Stimulated activated CD4-positive, alpha-beta T cell treated with anti-CD3 and anti-CD28 coated beads, Interleukin-12 subunit alpha, Interleukin-12 subunit beta, amount 100 ng/mL, for 24 hours (primary cell): ENCODE measurements at regions not wholly inside any gene's neighbourhood (a gene's known extent, or its start where the extent isn't known, plus 50 kb on each side); places are given as distances from the start of the nearest gene placed in this dataset.
"Not testable (repeated sequence)": the region's sequence is repeated elsewhere in the genome, so short reads cannot be mapped to it uniquely, and the experiment has no call there.

ENCODE experiments used
- DNase-seq, 2 experiments: peaks; one replicate each; pipeline ENCODE4 v3.0.0-alpha.2; 2020; ENCODE audit warnings: low read depth in 2 of 2

DNA sequence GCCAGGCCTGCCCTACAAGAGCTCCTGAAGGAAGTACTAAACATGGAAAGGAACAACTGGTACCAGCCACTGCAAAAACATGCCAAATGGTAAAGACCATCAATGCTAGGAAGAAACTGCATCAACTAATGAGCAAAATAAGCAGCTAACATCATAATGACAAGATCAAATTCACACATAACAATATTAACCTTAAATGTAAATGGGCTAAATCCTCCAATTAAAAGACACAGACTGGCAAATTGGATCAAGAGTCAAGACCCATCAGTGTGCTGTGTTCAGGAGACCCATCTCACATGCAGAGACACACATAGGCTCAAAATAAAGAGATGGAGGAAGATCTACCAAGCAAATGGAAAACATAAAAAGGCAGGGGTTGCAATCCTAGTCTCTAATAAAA lies 119.0 kb upstream of the CARMIL1 start:
- not testable (repeated sequence) for DNase-seq

DNA sequence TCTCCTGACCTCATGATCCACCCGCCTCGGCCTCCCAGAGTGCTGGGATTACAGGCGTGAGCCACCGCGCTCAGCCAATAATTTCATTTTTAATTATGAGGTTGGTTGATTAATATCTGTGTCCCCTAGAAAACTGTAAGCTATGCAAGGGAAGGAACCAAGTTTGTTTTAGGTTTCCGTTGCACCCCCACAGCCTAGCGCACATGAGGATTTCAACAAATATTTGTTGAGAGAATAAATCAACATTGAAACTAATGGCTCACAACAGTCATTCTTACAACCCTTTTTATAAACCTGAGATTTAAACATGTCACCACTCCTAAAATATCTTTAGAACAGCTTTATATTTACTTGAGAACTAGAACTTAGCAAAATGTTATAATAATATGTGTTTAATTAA lies 114.0 kb upstream of the CARMIL1 start:
- DNase-seq = no peak

DNA sequence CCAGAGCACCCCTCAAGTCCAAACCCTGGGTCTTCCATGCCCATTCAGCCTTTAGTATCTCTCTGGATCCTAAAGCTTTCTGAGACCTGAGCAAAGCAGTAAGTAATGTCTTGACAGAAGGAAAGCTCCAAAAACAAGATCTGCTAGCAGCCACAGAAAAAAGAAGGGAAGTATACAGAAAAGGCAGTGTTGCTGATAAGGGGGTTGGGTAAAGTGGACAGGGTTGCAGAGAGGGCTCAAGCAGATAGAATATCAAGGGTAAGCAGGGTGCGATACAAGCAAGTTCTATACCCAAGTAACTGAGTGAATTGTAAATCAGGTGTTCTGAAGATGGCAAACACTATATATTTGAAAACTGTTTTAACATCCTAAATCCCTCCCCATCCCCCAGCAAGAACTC lies 113.4 kb upstream of the CARMIL1 start:
- DNase-seq = no peak

DNA sequence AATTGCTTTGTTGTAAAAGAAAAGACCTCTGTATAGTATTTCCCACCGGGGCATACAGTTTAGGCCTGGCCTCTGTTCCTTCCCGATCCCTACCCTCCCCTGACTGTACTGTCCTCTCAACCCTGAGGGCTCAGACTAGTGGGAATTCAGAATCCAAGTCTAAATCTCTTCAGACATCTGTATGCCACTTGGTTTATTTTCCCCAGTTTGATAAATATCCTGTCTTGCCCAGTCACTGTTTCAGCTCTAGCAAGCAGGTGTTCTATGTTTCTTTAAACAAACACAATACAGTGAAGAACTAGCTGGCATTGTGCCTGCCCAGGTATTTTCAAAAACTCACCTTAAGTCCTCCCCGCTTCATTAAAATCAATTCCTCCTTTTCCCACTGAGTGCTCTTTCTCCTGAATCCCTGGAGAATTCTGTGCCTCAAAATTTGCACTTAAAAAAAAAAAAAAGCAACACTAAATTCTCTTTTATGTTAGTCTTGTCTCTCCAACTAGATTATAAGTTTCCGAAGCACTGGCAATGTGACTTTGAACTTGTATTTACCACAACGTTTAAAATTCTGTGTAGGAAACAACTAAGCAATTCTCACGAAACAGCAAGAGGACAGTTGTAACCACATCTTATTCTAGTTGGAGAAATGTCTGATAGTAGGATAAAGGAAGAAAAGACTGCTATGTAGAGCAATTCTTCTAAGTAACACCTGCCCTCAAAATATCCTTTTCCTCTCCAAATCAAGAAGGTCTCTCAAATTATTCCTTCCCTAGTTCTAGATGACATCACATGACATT lies 112.0 kb upstream of the CARMIL1 start:
- DNase-seq = no peak

DNA sequence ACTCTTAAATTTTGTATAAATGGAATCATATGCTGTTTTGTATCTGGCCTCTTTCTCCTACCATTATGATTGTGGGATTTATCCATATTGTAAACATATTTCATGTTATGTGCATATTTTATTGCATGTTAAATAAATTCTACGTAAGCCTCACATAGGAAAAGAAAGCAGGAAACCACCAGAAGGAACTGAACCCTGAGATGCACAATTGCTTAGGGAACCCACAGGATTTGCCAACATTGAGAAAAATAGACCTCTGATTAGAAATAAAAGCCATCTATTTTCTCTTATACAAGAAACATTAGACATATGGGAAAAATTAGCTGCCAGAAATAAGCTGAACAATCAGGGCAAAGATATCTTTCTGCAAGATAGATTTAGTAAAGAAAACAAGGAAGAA lies 111.2 kb upstream of the CARMIL1 start:
- DNase-seq = no peak

DNA sequence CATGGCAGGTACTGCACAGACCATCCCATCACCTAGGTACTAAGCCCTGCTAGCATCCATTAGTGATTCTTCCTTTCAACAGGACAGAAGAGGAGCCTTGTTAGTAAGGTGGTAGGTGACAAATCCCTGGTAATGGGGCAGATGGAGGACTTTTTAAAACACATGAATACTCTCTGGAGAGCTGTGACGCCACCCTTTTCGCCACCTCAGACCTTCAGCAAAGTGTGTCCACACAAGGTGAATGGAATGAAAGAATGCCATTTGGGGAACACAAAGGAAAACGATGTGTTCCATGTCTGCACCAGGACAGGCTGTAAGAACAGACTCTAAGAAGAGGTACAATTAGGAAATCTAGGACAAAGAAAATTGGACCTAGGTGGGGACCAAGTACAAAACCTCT lies 110.5 kb upstream of the CARMIL1 start:
- no peak for DNase-seq

DNA sequence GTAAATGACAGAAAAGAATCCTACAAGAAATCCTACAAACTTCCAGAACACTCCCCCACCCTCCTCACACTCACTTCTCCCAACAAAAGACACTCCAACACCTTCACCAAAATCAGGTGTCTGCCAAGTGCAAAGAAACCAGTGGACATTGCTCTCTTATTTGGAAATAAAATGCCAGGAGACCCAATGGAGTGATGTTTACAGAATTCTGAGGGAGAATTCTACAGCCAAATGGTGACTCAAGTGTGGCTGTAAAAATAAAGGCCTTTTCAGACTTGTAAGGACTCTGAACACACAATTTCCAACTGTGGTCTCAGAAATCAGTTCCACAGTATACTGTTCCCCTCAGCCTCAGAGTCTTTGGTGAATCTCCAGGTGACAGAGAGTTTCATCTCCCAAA lies 109.6 kb upstream of the CARMIL1 start:
- DNase-seq = no peak

DNA sequence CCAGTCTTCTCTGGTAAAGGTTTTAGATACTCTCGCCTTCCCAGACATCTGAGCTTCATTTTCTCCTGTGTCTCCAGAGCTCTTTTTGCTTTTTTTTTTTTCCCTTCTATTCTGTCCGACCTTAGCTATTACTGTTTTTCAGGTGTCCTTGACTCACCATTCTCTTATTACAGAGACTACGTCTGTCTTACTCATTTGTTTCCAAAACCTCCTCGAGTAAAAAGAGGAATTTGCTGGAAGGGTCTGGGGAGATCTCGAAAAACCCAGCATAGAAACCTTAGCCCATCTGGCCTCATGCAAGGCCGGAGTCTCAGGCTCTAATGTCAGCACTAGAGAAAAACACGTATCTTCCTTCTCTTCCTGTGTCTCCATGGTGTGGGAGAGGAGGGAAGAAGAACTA lies 109.2 kb upstream of the CARMIL1 start:
- no peak for DNase-seq

DNA sequence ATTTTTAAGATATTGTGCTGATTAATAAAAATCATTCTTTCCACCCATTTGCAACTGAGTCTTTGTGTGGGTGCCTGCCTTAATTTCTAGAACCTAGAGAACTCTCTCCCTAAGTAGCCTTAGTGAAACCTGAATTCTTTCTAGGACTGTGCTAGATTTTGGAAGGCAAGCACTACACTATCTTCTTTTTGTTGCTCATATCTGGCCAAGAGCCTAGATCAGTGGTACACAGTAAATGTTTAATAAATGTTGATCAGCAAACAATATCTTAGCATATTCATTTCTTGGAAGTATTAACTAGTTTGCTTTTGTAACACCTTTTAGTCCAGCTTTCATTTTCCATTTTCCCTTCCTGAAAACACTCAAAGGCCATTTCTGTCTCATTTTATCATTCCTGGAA lies 108.5 kb upstream of the CARMIL1 start:
- DNase-seq = no peak

DNA sequence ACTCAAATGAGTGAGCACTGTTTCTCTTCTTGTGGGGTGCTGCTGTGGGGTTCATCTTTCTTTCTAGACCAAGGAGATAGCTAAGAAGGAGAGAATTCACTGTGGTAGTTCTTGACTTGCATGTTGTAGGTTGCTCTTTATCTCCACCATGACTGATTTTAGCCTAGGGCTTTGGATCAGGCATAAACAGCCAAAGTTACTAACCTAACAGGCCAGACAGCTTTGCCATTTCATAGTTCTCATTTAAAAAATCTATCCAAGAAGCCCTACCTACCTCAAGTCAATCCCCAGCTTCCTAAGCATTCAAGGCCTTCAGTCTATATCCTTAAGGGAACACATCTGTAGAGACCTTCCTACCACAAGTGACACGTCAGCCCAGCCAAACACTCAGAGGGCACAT lies 107.9 kb upstream of the CARMIL1 start:
- no peak for DNase-seq

DNA sequence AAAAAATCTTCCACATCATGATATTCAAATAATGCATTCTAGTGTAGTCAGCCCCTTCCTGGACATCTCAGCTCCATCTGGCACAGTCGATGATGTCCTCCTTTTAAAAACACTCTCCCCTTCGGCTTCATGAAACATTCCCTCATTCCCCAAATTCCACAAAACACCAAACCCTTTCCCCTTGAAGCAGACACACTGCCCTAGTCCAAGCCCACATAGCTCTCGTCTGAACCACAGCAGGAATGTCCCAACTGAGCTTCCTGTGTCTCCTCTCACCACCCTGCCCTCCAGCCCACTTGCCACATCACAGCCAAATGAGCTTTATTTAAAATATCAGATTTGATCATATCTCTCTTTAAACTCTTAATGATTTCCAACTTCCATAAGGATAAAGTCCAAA lies 106.4 kb upstream of the CARMIL1 start:
- no peak for DNase-seq

DNA sequence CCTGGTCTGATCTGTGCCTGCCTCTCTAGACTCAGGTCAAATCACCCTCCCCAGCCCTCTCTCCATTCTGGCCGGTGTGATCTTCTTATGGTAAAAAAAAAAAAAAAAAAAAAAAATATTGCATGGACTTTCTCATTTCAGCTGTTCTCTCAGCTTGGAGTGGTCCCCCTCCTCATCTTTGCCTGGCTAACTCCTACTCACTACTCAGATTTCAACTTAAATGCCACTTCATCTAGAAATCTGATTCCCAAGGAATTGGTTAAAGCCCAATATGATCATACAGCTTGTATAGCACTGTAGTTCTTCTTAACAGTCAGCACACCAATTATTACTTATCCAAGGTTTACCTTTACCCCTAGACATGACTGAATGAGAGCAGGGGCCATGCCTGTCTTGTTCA lies 105.9 kb upstream of the CARMIL1 start:
- no peak for DNase-seq

DNA sequence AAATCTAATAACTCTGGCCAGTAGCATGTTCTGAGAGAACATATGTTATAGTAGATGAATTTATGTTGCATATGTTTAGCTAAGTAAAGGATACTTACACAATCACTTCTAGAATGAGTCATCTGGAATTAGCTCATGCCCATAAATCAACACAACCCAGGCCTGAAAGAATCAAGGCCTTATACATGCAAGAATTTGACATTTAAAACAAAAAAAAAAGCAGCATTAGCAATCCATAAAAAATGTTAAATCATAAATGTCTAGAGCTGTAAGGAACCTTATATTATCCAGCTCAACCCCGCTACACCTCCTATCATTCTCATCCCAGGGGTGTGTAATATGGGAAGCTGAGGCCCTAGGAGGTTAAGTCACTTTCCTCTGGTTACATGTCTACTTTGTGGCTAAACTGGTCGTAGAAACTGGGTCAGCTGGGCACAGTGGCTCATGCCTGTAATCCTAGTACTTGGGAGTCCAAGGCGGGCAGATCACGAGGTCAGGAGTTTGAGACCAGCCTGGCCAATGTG lies 105.2 kb upstream of the CARMIL1 start:
- no peak for DNase-seq

DNA sequence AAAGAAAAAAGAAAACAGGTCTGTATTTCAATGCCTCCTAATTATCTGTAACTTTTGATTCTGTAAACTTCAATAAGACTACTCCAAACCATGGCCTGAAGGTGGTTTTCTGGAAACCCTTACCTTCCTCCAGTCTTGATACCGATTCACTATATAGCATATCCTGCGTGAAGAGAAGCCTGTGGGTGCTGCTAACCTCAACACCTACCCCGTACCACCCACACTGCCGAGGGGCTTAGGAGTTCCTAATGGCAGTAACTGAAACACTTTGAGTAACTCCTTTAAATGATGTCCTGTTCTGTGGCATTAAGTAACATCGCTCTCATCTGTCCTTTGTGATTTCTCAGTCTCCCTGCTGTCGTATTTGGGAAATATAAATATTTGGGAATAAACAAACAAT lies 104.5 kb upstream of the CARMIL1 start:
- no peak for DNase-seq

DNA sequence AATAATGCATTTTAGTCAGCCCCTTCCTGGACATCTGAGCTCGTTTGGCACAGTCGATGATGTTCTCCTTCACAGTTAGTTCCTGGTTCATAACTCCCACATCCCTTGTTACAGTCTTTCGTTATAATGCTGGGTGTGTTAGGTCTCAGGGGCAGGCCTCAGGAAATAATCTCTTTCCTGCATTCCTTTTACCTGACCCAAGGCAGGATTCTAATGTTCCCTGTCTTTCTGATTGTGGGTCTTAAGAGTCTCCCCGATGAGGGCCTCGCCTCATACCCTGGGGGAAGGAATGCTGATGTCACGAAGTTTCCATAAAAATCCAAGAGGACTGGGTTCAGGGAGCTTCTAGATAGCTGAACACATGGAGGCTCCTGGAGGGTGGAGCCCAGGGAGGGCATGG lies 104.0 kb upstream of the CARMIL1 start:
- no peak for DNase-seq

DNA sequence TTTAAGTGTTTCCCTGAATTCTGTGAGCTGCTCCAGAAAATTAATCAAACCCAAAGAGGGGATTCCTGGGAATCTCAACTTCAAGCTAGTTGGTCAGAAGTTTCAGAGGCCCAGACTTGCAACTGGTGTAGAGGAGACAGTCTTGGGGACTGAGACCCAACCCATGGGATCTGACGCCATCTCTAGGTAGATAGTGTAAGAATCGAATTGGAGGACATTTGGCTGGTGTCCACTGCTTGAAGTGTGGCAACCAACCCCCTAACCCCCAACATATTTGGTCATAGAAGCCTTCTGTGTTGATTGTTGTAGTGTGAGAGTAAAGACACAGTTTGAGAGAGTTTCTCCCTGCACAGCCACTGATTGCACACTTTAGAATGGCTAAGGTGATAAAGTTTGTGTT lies 103.5 kb upstream of the CARMIL1 start:
- DNase-seq = no peak

DNA sequence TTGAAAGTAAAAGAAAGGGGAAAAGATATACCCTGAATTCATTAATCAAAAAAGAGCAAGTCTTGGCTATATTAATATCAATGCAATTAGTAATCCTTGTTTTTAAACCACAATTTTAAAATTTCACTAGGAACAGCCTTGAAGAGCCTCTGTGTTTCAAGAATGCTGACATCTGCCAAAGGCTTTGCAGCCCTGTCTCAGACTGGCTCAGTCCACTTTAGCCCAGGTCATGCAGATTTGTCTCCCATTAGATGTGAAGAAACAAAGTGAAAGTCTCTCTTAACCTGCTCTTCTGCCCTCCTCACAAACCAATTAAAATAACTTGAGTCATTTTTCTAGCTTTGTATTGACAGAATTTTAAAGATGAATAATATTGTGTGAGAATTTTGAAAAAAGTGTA lies 102.7 kb upstream of the CARMIL1 start:
- no peak for DNase-seq

DNA sequence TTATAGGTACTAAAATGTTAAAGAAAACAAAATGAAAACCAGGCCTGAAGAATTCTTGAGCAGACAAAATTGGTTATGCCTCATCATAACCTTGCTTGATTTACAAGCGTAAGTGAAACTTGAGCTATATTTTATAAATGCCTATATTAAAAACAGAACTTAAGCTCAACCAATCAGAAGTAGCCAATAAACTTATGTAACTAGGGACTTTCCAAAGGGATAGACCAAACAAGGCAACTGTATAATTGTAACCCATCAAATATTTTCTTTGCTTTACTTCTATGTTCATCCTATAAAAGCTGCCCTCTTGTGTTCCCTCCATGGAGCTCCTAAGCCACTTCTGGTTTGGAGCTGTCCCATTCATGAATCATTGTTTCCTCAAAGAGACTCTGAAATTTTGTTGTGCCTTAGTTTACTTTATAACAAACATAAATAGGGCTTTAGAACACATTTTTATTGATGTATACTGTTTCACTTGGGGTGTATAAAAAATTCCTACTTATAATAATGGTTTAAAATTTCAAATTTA lies 101.6 kb upstream of the CARMIL1 start:
- DNase-seq = no peak

DNA sequence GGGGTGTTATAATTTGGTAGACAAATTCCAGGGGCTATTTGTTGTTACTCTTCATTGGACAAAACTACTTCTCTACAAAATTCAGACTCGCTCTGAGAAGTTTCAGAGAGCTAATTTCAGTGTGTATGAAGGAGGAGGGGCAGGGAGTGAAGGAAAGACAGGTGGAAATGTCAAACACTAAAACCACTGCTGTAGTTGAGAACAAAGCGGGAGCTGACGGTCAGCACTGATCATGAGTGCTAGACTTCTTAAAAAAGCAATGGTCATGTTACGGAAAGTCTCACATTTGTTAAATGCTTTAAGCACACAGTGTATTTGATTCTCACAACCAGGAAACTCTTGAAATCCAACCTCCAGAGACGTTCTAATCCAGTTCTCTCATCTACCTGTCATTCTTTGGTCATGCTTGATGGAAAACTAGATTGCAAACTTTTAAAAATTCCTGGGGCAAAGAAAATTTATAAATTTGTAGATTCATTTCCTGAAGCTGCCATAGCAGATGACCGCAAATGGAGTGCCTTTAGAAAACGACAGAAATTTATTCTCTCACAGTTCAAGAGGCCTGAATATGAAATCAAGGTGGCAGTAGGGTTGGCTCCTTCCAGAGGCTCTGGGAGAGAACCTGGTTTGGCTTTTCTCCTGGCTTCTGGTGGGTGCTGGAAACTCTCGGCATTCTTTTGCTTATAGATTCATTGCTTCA lies 100.7 kb upstream of the CARMIL1 start:
- no peak for DNase-seq

DNA sequence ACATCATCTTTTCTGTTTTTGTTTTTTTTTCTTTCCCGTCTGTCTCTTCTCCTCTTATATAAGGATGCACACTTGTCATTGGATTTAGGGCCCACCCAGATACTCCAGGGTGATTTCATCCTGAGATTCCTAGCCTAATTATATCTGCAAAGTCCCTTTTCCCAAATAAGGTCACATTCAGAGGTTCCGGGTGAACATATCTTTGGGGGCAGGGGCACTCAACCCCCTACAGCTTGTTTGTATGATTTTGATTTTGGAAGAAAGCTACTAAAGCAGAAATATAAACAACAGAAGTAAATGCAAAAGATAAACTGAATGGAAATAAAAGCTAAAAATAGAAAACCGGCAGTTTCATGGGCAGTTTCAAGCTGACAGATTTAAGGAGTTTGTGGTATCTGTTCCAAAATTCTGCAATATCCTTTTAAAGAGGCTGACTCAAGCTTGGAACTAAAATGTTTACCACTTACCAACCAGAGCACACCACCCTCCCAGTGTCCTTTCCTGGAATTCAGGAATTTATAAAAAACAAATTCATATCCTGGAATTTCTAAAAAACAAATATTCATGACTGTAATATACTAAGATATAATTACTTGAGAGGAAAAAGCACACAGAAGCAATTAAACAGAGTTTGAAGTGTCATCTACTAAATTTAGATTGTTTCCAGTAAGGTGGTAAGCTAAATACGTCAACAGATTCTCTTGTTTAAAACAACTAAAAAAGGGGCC lies 100.0 kb upstream of the CARMIL1 start:
- no peak for DNase-seq

DNA sequence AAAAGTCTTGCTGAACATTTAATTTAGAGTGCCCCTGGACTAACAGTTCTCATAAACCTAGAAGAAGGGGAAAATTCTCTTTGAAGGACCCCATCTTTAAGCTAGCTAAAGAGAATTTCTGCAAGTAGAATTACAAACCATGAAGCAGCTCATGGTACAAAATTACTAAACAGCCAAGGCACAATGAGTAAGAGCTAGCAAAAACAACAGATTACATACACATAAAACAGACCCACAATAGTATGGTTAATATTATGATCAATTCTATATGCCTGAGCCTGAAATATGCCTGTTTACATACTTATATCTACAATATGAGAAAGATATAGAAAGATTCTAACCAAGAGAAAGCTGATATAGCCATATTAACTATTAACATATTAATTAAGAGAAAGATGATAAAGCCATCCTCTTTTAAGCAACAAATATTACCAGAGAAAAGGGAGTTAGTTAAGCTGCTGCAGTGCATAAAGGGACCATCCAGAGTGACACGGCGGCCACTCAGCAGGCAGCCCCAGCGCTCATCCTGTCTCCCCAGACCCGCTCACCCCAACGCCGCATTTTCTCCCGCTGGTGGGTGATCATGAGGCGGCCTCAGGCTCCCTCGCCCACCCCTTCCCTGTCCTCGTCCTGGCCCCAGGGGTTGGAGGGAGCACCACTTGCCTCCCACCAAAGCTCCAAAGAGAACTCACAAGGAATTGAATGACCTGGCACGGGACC lies 98.4 kb upstream of the CARMIL1 start:
- DNase-seq = no peak

DNA sequence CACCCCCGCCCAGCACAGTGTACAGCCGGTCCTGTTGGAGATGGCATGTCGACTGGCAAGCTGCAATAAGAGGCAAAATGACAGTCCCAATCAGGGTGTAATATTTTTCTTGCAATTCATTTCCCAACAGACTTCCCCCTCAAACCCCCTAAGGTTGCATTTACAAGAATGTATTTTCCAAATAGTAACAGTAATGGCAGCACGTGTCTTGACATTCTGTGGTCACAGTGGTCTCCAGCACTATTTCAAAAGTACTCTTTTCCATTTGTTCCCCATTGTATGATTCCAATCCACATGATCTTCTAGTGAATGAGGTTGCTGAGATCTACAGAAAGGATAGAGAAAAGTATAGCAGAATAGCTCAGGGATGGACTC lies 97.8 kb upstream of the CARMIL1 start:
- no peak for DNase-seq
